Panc1 (cell line): ENCODE measurements at regions not wholly inside any gene's neighbourhood (a gene's known extent, or its start where the extent isn't known, plus 50 kb on each side); places are given as distances from the start of the nearest gene placed in this dataset.

Experiments
- ATAC-seq: fragments of 200-7000 bp; cut with Tn5 transposase; 2 replicates; pipeline ENCODE4 v1.9.1; 2020; ENCODE audit warnings: mild to moderate bottlenecking, moderate library complexity
- BruUV-seq: library from RNA; stranded (reverse); fragments of 400-500 nt; replicated peaks from 2 replicates; lab custom pipeline; 2021; lab: Mats Ljungman, UMichigan
- CTCF ChIA-PET: fragments of 300-600 bp; sonication (Branson Sonifier 250); formaldehyde crosslinking; loops from one replicate; lab custom pipeline; 2022; ENCODE audit warnings: antibody characterized with exemption; lab: Charles Lee
- POLR2A ChIA-PET: fragments of 300-600 bp; sonication (Branson Sonifier 250); formaldehyde crosslinking; loops from one replicate; lab custom pipeline; 2022; ENCODE audit warnings: antibody characterized with exemption; lab: Charles Lee
- DNase-seq: peaks from one replicate; pipeline ENCODE4 v3.0.0-alpha.2; 2010; ENCODE audit warnings: low read depth, low spot score
- H3K27ac ChIP-seq: 2 replicates; pipeline ENCODE4 v1.5.1; 2011; ENCODE audit warnings: mild to moderate bottlenecking, low read length, inconsistent platforms
- H3K27me3 ChIP-seq: fragments of 200-500 bp; sonication (Bioruptor generic); 2 replicates; pipeline ENCODE4 v1.6.0; 2014; ENCODE audit warnings: low read length, inconsistent platforms; ENCODE audit not compliant: control insufficient read depth, insufficient read depth
- H3K36me3 ChIP-seq: fragments of 200-500 bp; sonication (Bioruptor generic); 2 replicates; pipeline ENCODE4 v1.5.1; 2014; ENCODE audit warnings: inconsistent platforms, mild to moderate bottlenecking, low read length, moderate library complexity; ENCODE audit not compliant: control insufficient read depth, insufficient read depth
- H3K4me1 ChIP-seq: 2 replicates; pipeline ENCODE4 v1.5.1; 2011; ENCODE audit warnings: inconsistent platforms, mild to moderate bottlenecking, low read length, moderate library complexity; ENCODE audit not compliant: control insufficient read depth, insufficient read depth
- H3K4me3 ChIP-seq, 2 experiments: 2 replicates each; pipeline ENCODE4 v1.5.1; 2011 to 2012; ENCODE audit warnings: low read depth in 2 of 2, low read length in 2 of 2, mild to moderate bottlenecking in 2 of 2, inconsistent platforms in 1 of 2, moderate library complexity in 1 of 2
- H3K9me3 ChIP-seq: fragments of 200-500 bp; sonication (Bioruptor generic); 2 replicates; pipeline ENCODE4 v1.5.1; 2014; ENCODE audit warnings: low read depth, mild to moderate bottlenecking, inconsistent platforms, low read length, moderate library complexity; ENCODE audit not compliant: control insufficient read depth, insufficient read depth
- POLR2AphosphoS5 ChIP-seq: IDR thresholded peaks from 2 replicates; pipeline ENCODE4 v1.6.1; 2012; ENCODE audit warnings: mild to moderate bottlenecking, low read depth, low read length, moderate library complexity
- SIN3A ChIP-seq: IDR thresholded peaks from 2 replicates; pipeline ENCODE4 v1.6.1; 2012; ENCODE audit warnings: low read depth, mild to moderate bottlenecking, low read length, moderate library complexity, borderline replicate concordance; ENCODE audit not compliant: insufficient read depth
- TCF7L2 ChIP-seq: IDR thresholded peaks from 2 replicates; pipeline ENCODE4 v1.6.1; 2011; ENCODE audit warnings: mild to moderate bottlenecking, low read depth, low read length, inconsistent platforms
- in situ Hi-C: cut with HindIII; loops from 2 replicates; pipeline ENCODE4 v1.10.0; 2016; ENCODE audit warnings: low sequenced_read_pairs, low pct_unique_long_range_greater_than_20kb
- intact Hi-C: fragments of 100-400 bp; cut with micrococcal nuclease; formaldehyde crosslinking; loops from one replicate; pipeline ENCODE4 v1.10.0; 2022; ENCODE audit not compliant: unreplicated experiment
- TF ChIP-seq, protein P1 (sequence below), 2 experiments: IDR thresholded peaks; 2 replicates each; pipeline ENCODE4 v1.6.1; 2011 to 2012; ENCODE audit warnings: low read depth in 2 of 2, control low read depth in 1 of 2, low read length in 1 of 2, mild to moderate bottlenecking in 1 of 2, moderate library complexity in 1 of 2; ENCODE audit not compliant: insufficient read depth in 1 of 2
- TF ChIP-seq, protein P2 (sequence below): fragments of 450-650 bp; IDR thresholded peaks from 2 replicates; pipeline ENCODE4 v1.5.1; 2017; ENCODE audit warnings: mild to moderate bottlenecking

DNA sequence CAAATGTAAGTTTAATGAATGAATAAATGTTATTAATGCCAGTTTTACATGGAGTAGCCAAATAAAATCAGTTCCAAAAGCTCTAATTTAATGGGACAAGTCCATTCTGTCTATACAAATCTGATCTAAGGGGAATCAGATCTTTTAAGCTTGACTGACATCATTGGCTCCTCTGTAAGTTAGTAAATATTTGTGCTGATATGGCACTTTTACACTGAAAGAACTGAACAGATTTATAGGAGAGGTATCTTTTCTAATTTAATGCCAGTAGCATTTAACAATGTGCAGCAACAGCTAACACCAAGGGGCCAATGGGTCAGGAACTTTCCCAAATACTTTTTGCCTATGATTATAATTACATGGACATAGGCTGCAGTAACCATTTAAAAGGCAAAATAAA, 832.3 kb downstream of the PCDH17 start:
- ATAC-seq (no peak), DNase-seq (no peak)
- ChIA-PET CTCF (no interaction called here), POLR2A (no interaction called here)
- Histone ChIP-seq H3K4me1 (no peaks in the 10 kb centered on the region), H3K27me3 (no peaks in the 10 kb centered on the region), H3K27ac (no peak overlapping the region), H3K9me3 (no peaks in the 10 kb centered on the region), H3K4me3 (no peak overlapping the region), H3K36me3 (no peaks in the 10 kb centered on the region)
- in situ Hi-C loops, result no loop called here
- intact Hi-C loops, result no loop called here
- TF ChIP-seq, protein P1, sequence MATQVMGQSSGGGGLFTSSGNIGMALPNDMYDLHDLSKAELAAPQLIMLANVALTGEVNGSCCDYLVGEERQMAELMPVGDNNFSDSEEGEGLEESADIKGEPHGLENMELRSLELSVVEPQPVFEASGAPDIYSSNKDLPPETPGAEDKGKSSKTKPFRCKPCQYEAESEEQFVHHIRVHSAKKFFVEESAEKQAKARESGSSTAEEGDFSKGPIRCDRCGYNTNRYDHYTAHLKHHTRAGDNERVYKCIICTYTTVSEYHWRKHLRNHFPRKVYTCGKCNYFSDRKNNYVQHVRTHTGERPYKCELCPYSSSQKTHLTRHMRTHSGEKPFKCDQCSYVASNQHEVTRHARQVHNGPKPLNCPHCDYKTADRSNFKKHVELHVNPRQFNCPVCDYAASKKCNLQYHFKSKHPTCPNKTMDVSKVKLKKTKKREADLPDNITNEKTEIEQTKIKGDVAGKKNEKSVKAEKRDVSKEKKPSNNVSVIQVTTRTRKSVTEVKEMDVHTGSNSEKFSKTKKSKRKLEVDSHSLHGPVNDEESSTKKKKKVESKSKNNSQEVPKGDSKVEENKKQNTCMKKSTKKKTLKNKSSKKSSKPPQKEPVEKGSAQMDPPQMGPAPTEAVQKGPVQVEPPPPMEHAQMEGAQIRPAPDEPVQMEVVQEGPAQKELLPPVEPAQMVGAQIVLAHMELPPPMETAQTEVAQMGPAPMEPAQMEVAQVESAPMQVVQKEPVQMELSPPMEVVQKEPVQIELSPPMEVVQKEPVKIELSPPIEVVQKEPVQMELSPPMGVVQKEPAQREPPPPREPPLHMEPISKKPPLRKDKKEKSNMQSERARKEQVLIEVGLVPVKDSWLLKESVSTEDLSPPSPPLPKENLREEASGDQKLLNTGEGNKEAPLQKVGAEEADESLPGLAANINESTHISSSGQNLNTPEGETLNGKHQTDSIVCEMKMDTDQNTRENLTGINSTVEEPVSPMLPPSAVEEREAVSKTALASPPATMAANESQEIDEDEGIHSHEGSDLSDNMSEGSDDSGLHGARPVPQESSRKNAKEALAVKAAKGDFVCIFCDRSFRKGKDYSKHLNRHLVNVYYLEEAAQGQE (IDR thresholded peaks at IDR 0.05; ENCODE audit: insufficient read depth in 1 of 2, low read depth in 2 of 2, low read length in 1 of 2), result no peak
- TF ChIP-seq SIN3A, result no peak
- no peak for TF ChIP-seq TCF7L2
- TF ChIP-seq, protein P2, sequence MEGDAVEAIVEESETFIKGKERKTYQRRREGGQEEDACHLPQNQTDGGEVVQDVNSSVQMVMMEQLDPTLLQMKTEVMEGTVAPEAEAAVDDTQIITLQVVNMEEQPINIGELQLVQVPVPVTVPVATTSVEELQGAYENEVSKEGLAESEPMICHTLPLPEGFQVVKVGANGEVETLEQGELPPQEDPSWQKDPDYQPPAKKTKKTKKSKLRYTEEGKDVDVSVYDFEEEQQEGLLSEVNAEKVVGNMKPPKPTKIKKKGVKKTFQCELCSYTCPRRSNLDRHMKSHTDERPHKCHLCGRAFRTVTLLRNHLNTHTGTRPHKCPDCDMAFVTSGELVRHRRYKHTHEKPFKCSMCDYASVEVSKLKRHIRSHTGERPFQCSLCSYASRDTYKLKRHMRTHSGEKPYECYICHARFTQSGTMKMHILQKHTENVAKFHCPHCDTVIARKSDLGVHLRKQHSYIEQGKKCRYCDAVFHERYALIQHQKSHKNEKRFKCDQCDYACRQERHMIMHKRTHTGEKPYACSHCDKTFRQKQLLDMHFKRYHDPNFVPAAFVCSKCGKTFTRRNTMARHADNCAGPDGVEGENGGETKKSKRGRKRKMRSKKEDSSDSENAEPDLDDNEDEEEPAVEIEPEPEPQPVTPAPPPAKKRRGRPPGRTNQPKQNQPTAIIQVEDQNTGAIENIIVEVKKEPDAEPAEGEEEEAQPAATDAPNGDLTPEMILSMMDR, result no peak
- TF ChIP-seq POLR2AphosphoS5, result no peak
- no TSS peak for BruUV-seq

DNA sequence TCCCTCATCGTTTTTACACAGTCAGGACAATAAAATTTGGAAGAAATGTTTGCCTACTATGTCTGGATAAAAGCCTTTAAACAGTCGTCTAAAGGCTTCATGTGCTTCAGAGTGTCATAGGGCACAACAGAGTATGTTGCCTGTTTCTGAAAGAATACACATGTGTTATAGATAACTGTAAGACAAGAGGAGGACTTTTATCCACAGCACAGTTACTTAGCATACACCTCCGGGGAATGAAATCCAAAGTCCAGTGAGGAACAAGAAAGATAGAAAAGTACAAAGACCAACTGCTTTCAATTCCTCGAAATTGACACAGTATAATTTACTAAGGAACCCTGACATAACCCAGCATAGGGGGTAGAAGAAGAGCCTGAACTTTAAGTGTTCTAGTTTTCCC, 835.6 kb downstream of the PCDH17 start:
- intact Hi-C loops (no loop called here), in situ Hi-C loops (no loop called here)
- no peaks in the 10 kb centered on the region for H3K27me3 ChIP-seq
- ATAC-seq, result no peak
- H3K4me1 ChIP-seq, result no peaks in the 10 kb centered on the region
- no peak overlapping the region for H3K27ac ChIP-seq
- no peak for DNase-seq
- ChIA-PET POLR2A (no interaction called here), CTCF (no interaction called here)
- no peak overlapping the region for H3K4me3 ChIP-seq
- H3K36me3 ChIP-seq, result no peaks in the 10 kb centered on the region
- BruUV-seq, result no TSS peak
- H3K9me3 ChIP-seq, result no peaks in the 10 kb centered on the region
- TF ChIP-seq, protein P1 (IDR thresholded peaks at IDR 0.05; ENCODE audit: insufficient read depth in 1 of 2, low read depth in 2 of 2, low read length in 1 of 2), result no peak
- TF ChIP-seq, protein P2, result no peak
- TF ChIP-seq SIN3A (no peak), TCF7L2 (no peak), POLR2AphosphoS5 (no peak)
